PC-9 (cell line): ENCODE measurements at regions not wholly inside any gene's neighbourhood (a gene's known extent, or its start where the extent isn't known, plus 50 kb on each side); places are given as distances from the start of the nearest gene placed in this dataset.
"Not testable (repeated sequence)": the region's sequence is repeated elsewhere in the genome, so short reads cannot be mapped to it uniquely, and the experiment has no call there.

Experiments used
- CTCF ChIP-seq: fragments of 200-600 bp; sonication (generic); conservative IDR thresholded peaks from 2 replicates; pipeline ENCODE4 v1.6.1; 2017; ENCODE audit warnings: mixed run types, antibody characterized with exemption, mild to moderate bottlenecking, moderate library complexity
- EZH2 ChIP-seq: fragments of 200-600 bp; sonication (generic); IDR thresholded peaks from 2 replicates; pipeline ENCODE4 v1.8.0; 2017; ENCODE audit warnings: antibody characterized with exemption, low read depth

- TF ChIP-seq CTCF, EZH2: not testable (repeated sequence)
Measured at GRCh38 chr11:80699406-80700177, 1258.8 kb upstream of the TENM4 start.
